HG03342 (cell line): ENCODE measurements at regions not wholly inside any gene's neighbourhood (a gene's known extent, or its start where the extent isn't known, plus 50 kb on each side); places are given as distances from the start of the nearest gene placed in this dataset.
"Not testable (repeated sequence)": the region's sequence is repeated elsewhere in the genome, so short reads cannot be mapped to it uniquely, and the experiment has no call there.

ENCODE experiments used
- ATAC-seq: cut with Tn5 transposase; IDR thresholded peaks from one replicate; pipeline ENCODE4 v1.9.1; 2021; ENCODE audit warnings: mild to moderate bottlenecking, moderate library complexity; ENCODE audit not compliant: unreplicated experiment

DNA sequence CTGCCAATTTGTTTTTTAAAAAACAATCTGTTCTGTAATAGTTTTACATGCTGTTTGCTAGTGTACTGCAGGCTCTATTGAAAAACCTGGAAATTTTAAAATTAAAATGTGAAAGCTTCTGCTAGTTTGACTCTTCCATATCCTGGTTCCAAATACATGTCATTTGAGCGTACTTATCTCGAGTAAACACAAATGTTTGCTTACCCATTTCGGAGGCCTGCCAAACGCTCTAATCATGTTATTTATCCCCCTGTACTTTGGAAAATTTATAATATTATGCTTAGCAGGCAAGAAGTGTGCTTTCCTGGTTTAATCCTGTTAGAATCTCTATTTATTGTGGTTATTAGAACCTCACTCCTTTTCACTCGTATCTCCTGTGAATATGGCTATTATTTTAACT lies 476.8 kb upstream of the CYLC2 start:
- ATAC-seq = no peak

DNA sequence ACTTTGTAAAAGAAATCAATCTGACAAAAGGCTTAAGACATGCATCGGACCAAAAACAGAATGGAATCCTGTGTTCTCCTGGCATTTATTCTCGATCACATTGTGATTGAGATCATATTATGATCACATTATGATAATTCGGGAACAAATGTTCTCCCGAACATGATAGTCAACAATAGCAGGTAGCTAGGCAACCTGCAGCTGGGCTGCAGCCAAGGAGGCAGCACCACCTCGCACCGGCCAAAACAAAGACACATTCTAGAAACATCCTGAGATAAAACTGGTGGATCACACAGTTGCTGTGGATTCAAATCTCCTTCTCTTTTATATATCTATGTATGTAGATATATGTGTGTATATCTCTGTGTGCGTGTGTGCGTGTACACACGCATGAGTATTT lies 480.6 kb upstream of the CYLC2 start:
- no peak for ATAC-seq

DNA sequence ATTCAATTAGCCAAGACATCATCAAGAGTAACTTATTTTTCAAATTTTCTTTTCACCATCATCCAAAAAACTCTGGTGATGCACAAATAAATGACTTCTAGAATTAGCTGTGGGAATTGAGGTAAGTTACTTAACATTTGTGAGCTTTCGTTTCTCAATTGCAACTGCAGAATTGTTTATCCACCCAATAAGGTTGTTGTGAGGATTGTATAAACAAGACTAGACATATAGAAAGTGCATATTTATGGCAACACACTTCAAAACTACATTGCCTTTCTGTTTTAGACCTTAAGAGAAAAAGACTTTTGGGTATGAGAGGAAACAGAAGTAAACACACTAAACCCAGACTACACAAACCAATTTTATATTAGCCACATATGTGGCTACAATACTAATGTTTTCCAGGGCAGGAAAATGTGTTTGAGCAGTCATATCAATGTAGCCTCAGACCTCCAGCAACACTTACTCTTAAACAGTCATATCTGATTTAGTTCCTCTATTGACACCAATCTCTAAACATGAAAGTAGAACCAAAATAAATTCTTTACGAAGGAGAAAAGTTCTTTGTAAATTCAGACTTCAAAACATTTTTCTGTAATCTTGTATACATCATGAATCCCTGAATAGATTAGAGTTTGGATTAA lies 488.0 kb upstream of the CYLC2 start:
- no peak for ATAC-seq

GRCh38 chr9:102506406-102506805 lies 488.7 kb upstream of the CYLC2 start:
- no peak for ATAC-seq

GRCh38 chr9:102499468-102499867 lies 495.7 kb upstream of the CYLC2 start:
- ATAC-seq = peak; percentile 58

DNA sequence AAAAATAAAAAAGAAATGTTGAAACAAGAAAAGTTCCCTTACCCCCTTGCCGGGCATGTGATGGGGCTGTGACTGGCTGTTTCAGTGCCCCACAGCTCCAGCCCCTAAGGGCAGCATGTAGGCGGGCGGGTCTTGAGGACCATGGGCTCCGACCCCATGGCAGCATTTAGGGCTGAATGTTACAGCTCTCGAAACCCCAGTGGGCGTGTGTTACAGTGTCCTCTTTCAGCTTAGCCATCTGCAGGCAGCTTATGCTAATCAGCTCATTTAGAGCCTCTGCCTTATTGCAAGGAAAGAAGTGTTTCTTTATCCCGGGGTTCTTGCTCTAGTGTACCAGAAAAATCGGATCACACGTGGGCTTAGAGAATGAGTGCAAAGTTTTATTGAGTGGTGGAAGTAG lies 497.4 kb upstream of the CYLC2 start:
- ATAC-seq = no peak

GRCh38 chr9:102486976-102487375 lies 508.2 kb upstream of the CYLC2 start:
- not testable (repeated sequence) for ATAC-seq

DNA sequence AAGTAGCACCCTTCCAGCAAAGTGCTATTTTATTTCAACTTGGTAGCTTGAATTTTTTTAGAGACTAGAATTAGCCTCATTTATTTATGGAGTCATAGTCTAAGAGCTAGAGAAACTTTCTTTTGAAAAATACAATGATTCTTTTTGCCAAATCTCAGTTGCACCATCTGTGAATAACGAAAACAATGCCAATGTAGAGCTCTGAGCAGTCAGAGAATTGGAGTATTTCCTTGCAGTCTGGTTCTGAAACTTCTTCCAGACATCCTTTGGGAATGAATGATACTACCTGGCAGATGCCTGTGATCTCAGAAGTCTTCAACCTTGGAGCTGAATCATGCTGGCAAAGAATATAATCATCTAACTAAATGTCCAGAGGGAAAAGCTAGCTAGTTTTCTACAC lies 511.5 kb upstream of the CYLC2 start:
- no peak for ATAC-seq

- ATAC-seq = no peak
These were observed 512.4 kb upstream of the CYLC2 start for GRCh38 chr9:102482776-102483175.

DNA sequence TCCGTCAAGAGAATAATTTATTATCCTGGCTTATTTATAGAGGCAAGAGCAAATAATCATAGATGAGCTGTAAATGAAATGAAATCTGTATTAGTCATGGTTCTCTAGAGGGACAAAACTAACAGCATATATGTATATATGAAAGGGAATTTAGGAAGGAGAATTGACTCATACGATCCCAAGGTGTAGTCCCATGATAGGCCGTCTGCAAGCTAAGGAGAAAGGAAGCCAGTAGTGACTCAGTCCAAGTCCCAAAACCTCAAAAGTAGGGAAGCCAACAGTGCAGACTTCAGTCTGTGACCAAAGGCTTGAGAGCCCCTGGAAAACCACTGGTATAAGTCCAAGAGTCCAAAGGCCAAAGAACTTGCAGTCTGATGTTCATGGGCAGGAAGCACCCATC lies 515.9 kb upstream of the CYLC2 start:
- no peak for ATAC-seq

DNA sequence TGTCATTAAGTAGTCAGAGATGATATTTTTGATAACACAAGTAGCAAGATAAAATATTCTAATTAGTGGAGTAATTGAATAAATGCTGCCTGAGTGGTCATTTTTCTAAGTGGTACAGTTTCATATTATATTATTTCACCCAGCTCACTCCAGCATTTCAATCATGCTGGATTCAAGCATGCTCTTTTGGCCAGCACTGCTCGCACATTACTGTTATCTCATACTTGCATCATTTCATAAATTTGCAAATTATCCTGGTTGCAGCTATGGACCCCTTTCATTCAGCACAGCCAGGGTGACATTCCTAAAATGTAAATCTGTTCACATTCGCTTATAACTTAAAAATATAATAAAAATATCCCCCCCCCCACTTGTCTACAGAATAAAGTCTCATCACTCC lies 520.8 kb upstream of the CYLC2 start:
- ATAC-seq = no peak

DNA sequence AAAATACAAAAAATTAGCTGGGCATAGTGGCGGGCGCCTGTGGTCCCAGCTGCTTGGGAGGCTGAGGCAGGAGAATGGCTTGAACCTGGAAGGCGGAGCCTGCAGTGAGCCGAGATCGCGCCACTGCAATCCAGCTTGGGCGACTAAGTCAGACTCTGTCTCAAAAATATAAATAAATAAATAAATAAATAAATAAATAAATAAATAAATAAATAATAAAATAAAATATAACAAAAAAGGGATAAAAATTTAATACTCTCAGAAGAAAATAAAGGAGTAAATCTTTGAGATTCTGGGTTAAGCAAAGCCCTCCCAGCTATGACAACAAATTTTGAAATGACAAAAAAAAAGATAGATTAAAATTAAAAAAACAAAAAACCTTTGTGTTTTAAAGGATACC lies 525.7 kb upstream of the CYLC2 start:
- not testable (repeated sequence) for ATAC-seq

DNA sequence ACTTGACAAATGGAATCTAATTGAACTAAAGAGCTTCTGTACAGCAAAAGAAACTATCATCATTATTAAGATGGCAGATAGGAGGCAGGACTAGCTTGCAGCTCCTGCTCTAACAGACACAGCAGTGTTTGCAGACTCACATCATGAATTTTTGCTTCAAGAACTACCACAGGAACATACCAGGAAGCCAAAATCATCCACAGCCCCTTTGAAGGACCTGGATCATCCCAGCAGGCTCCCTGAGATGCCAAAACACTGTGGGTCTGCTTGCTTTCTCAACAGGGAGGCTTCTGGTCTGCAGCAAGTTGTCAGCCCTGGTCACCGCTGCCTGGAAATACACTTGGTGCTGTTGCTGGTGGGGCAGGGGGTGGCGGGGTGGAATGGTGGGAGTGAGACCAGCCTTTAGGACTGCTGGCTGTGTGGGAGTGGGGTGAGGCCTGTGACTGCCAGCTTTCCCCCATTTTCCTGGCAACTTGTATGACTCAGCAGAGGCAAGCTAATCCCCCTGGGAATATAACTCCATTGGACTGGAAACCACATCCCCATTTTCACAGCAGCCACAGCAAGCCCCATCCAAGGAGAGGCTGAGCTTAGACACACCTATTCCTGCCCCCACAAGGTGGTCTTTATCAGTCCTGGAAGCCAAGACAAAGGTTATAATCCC lies 533.8 kb upstream of the CYLC2 start:
- no peak for ATAC-seq

- ATAC-seq = no peak
These were observed 535.3 kb upstream of the CYLC2 start for GRCh38 chr9:102459828-102460227.

GRCh38 chr9:102456562-102456961 lies 538.6 kb upstream of the CYLC2 start:
- ATAC-seq = no peak

DNA sequence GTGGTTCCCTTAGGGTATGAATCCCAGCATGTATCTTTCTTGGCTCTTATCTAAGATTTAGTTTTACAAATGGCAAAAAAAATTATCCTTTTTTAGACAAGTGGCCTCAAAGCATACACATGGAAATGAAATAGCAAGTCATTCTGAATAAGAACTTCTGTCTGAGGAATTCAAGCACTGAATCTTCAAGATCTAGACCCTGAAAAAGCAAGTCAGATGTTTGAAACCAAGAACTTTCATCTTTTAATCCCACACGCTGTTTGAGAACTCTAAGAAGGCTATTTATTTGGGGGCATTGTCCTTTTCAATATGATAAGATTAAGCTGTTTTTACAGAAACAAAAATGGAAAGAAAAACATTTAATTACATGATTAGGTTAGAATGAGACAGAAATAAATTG lies 549.2 kb upstream of the CYLC2 start:
- ATAC-seq = no peak

DNA sequence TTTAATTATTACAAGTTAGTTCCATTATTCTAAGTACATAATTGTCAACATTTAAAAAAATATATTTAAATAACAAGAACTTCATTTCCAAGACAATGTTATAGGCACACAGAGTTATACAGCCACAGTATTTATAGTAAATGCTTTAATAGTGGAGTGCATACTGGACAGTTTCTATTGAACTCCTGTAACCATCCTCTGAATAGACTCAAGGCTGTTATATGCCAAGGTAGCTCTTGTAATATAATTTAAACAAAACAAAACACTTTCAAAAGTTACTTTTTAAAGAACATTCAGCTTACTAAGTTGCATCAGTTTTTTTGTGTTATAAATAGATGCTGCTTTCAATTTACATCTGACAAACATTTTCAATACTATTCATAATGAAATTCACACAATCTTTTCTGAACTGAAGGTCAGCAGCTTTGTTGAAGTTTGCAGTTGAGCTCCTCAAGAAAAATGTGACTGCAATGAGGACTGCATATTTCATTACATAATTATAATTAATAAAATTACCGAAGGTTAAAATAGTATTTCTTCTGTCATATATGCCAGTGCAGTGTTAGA lies 549.9 kb upstream of the CYLC2 start:
- ATAC-seq = no peak

GRCh38 chr9:102439583-102439982 lies 555.5 kb upstream of the CYLC2 start:
- ATAC-seq = no peak

GRCh38 chr9:102436599-102436998 lies 558.5 kb upstream of the CYLC2 start:
- ATAC-seq = not testable (repeated sequence)

DNA sequence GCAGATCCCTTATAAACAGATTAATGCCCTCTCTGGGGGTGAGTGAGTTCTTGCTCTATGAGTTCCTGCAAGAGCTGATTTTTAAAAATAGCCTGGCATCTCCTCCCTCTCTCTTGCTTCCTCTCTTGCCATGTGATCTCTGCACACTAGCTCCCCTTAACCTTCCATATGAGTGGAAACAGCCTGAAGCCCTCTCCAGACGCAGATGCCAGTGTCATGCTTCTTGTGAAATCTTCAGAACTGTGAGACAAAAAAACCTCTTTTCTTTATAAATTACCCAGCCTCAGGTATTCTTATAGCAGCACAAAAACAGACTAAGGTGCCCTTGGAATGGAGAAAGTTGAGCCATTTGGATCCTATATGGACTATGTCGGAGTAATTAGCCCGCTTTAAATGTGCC lies 559.7 kb upstream of the CYLC2 start:
- no peak for ATAC-seq

DNA sequence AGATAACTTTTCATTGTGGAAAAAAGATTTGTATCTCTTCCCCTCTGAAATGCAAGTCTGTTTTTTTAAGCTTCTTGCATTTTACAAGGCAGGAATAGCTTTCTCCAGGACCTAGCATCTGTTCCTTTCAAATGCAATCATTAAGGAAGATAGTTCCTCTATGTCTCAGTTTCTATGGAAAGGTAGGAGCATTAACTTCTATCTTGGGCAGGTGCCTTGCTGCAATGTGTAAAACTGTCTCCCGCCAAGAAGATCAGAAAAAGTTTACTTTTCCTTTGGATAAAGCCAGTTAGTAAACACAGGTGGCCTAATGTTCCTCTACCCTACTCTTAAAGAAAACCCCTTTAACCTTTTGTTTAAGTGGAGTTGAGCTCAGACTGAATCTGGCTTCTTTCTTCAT lies 560.6 kb upstream of the CYLC2 start:
- no peak for ATAC-seq

DNA sequence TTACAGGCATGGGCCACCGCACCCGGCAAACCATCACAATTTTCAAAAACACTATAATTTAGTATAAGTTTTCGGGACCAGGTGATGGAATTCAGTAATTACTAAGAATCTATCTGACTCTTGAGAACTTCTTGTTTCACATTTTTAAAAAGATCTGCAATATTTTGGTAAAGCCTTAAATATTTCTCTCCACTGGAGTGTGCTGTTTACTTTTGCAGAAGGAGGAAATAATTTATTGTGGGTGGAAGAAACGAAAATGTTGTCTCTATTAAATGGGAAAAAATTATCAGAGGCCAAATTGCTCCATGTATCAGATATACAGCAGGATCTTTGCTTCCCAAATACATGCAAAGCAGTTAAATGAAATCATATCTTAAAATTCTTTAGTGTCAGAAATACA lies 566.8 kb upstream of the CYLC2 start:
- ATAC-seq = no peak

- ATAC-seq = not testable (repeated sequence)
These were observed 578.9 kb upstream of the CYLC2 start for GRCh38 chr9:102416251-102416650.
